GM10248 (cell line): ENCODE measurements at regions not wholly inside any gene's neighbourhood (a gene's known extent, or its start where the extent isn't known, plus 50 kb on each side); places are given as distances from the start of the nearest gene placed in this dataset.

ENCODE experiments used
- CTCF ChIA-PET: fragments of 300-600 bp; sonication (Branson Sonifier 250); formaldehyde crosslinking; extraction: SDS; loops from one replicate; lab custom pipeline; 2021; ENCODE audit warnings: antibody characterized with exemption; lab: Yijun Ruan, JAX
- POLR2A ChIA-PET: fragments of 350-650 bp; sonication (Branson Sonifier 250); formaldehyde crosslinking; extraction: SDS; loops from one replicate; lab custom pipeline; 2020; ENCODE audit warnings: antibody characterized with exemption; lab: Yijun Ruan, JAX
- DNase-seq: peaks from one replicate; pipeline ENCODE4 v3.0.0; 2012; ENCODE audit errors: extremely low spot score
- TF ChIP-seq, protein P1 (sequence below): IDR thresholded peaks from 2 replicates; pipeline ENCODE4 v1.5.1; 2012; ENCODE audit warnings: mild to moderate bottlenecking, low read depth; ENCODE audit errors: extremely low read depth, missing control alignments, control extremely low read depth

DNA sequence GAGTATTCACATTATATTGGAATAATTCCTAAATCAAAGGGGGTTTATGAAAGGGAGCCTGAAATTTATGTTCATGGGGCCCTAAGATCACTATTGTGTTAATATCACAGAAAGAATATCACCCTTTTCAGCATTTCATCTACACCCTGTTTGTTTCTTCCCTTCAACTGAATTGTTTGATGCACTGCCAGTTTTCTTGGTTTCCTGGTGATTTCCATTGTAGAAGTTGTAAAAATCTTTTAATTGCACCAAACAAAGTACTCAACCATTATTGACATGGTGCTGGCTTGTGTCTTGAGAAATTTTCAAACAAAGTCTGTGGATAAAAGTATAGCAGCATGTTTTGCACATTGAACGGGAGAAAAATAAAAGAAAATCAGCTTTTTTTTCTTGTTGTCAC lies 154.8 kb upstream of the PRKD1 start:
- TF ChIP-seq, protein P1, sequence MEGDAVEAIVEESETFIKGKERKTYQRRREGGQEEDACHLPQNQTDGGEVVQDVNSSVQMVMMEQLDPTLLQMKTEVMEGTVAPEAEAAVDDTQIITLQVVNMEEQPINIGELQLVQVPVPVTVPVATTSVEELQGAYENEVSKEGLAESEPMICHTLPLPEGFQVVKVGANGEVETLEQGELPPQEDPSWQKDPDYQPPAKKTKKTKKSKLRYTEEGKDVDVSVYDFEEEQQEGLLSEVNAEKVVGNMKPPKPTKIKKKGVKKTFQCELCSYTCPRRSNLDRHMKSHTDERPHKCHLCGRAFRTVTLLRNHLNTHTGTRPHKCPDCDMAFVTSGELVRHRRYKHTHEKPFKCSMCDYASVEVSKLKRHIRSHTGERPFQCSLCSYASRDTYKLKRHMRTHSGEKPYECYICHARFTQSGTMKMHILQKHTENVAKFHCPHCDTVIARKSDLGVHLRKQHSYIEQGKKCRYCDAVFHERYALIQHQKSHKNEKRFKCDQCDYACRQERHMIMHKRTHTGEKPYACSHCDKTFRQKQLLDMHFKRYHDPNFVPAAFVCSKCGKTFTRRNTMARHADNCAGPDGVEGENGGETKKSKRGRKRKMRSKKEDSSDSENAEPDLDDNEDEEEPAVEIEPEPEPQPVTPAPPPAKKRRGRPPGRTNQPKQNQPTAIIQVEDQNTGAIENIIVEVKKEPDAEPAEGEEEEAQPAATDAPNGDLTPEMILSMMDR, result no peak
- CTCF ChIA-PET, result no interaction called here
- POLR2A ChIA-PET, result no interaction called here
- no peak for DNase-seq

DNA sequence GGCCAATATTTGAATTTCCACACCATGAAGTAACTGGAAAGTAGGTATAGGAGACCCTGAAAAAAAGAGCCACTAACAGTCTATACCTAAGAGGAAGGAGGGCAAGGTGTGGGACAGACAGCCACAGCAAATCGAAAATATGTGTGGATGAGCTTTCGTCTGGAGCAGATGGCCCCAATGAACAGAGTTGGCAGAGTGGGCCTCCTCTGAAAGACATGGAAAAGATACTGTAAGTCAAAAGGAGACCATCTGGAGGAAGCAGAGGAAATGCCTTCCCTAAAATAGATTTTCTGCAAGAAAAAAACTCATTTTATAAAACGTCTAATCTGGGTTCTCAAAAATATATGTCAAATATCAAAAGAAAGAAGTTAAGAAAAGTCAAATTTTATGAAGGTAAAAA lies 157.2 kb upstream of the PRKD1 start:
- CTCF ChIA-PET, result no interaction called here

DNA sequence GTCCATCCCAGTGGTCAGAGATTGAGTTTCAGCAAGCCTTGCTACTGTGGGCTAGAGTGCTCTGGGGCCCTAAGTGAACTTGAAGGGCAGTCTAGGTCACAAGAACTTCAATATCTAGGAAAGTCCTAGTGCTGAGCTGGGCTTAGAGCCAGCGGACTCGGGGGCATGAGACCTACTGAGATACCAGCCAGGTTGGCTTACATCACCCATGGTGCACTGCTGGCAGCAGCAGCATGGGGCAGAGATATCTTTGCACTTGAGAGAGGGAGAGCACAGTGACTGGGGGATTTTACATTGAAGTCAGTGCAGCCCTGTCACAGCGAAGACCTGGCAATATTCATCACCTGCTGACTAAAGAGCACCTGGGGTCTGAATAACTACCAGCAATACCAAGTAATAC lies 158.3 kb upstream of the PRKD1 start:
- POLR2A ChIA-PET, result no interaction called here
- CTCF ChIA-PET, result no interaction called here
- no peak for DNase-seq
- TF ChIP-seq, protein P1, result no peak

More for the DNA sequence above, 157.2 kb upstream of the PRKD1 start:
- DNase-seq, result no peak
- TF ChIP-seq, protein P1, result no peak
- POLR2A ChIA-PET, result no interaction called here

DNA sequence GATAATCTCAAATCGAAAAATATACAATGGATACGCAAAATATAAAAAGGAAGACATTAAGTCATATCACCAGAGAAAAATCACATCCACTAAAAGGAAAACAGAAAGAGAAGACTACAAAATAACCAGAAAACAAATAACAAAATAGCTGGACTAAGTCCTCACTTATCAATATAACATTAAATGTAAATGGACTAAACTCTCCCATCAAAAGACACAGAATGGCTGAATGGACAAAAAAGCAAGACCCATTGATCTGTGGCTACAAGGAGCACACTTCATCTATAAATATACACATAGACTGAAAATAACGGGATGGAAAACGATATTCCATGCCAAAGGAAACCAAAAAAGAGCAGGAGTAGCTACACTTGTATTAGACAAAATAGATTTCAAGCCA lies 161.0 kb upstream of the PRKD1 start:
- POLR2A ChIA-PET, result no interaction called here
- no peak for DNase-seq
- TF ChIP-seq, protein P1, result no peak
- CTCF ChIA-PET, result no interaction called here

DNA sequence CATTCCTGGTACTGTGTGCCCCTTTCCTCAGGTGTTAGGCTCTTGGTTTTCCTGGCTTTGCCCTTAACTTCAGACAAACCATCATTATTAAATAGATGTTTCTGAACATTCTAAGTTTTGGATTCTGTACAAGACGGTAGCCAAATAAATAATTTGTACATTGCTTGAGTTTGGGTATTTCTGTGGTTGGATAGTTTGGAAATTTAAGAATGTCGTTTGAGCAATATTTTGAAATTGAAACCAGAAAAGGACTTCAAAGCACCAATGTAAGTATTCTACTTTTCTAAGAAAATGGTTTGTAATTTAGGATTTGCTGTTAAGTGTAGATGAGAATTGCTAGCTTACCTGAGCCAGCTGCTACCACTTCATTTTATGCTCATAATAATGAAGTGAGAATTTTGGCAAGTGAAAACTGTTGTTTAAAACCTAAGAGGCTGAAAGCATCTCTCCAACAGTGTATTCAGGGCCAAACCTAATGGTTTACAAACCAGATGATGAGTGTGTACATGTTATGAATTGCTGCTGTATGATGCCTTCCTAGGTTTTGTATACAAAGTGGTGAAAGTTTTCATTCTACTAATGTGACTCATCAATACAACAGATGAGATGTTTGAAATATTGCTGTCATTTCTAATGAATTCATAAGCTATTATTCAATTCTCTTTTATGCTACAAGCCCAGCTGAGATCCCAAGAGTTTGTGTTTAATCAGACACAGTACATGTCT lies 181.5 kb upstream of the PRKD1 start:
- ChIA-PET CTCF (no interaction called here), POLR2A (no interaction called here)
- no peak for DNase-seq
- TF ChIP-seq, protein P1, result no peak

DNA sequence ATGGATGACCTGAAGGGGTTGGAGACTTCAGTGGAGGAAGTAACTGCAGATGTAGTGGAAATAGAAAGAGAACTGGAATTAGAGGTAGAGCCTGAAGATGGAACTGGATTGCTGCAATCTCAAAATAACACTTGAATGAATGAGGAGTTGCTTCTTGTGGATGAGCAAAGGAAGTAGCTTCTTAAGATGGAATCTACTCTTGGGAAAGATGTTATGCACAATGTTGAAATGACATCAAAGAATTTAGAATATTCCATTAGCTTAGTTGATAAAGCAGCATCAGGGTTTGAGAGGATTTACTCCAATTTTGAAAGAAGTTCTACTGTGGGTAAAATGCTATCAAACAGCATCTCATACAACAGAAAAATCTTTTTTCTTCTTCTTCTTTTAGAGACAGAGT lies 186.4 kb upstream of the PRKD1 start:
- DNase-seq, result no peak
- TF ChIP-seq, protein P1, result no peak
- ChIA-PET POLR2A (no interaction called here), CTCF (no interaction called here)
